ENCODE measurements at regions not wholly inside any gene's neighbourhood (a gene's known extent, or its start where the extent isn't known, plus 50 kb on each side); places are given as distances from the start of the nearest gene placed in this dataset.

- Histone ChIP-seq H3K4me1 (ENCODE audit: low read depth) (no peaks in the 10 kb centered on the region), H3K4me3 (no peak overlapping the region), H3K36me3 (no peaks in the 10 kb centered on the region), H3K27me3 (no peaks in the 10 kb centered on the region), H3K9me3 (ENCODE audit: low read depth) (no peaks in the 10 kb centered on the region), H3K27ac (no peak overlapping the region)
- no peak for TF ChIP-seq CTCF (IDR thresholded peaks at IDR 0.05; ENCODE audit: low read depth, low read length)
- DNase-seq (ENCODE audit: low read depth in 1 of 2, low spot score in 1 of 2) = no peak
Observed at GRCh38 chr1:2891923-2892448, 90.5 kb upstream of the TTC34 start.

DNA sequence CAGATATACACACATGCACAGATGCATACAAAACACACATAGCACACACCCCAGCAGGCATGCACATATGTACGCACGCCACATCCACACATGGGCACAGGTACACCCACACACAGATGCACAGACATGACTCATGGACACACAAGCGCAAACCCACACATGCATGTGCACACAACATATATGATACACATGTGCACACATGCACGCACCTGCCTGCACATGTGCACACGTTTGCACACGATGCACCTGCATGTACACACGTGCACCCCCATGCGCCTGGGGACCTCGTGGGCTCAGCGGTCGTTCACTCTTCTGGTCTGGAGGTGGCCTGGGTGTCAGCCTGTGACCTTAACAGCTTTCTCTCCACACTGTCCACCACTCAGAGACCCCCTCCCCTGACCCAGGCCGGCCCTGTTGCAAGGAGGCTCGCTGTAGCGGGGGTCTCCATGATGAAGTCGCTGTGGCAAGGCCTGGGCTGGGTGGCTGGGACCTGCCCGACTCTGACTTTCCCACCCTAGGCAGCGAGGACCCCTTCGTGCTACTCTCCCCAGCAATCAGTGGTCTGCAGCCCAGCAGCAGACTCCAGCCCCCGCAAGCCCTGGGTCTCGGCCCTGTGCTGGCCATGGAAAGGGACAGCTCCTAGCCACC lies 92.1 kb upstream of the TTC34 start:
- TF ChIP-seq CTCF (IDR thresholded peaks at IDR 0.05; ENCODE audit: low read depth, low read length) = no peak
- Histone ChIP-seq H3K4me3 (no peak overlapping the region), H3K27me3 (no peaks in the 10 kb centered on the region), H3K9me3 (ENCODE audit: low read depth) (no peaks in the 10 kb centered on the region), H3K27ac (no peak overlapping the region), H3K4me1 (ENCODE audit: low read depth) (no peaks in the 10 kb centered on the region), H3K36me3 (no peaks in the 10 kb centered on the region)
- DNase-seq (ENCODE audit: low read depth in 1 of 2, low spot score in 1 of 2) = no peak

DNA sequence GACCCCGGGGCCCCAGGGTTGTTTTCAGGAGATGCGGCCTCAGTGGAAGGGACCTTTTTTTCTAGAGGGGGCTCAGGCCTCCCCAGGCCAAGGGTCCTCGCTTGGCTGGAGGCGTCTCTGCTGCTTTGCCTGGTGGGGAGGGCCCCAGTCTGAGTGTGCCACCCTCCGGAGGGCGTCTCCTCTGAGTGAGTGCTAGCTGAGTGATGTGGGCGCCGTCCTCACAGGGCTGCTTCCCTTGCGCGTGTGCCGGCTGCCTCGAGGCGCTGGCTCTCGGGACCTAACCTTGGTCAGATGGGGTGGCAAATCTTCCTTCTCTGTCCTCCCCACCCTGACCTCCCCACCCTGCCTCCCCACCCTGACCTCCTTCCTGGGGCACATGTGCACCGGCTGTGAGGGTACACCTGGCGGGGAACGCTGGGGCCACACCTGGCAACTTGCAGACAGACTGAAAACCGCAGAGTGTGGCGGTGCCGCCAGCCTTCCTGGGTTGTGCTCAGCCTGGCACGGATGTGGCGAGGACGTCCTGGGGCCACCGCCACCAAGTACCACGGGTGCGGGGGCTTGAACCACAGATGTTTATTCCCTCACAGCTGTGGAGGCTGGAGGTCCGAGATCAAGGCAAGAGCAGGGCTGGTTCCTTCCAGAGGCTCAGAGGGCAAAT lies 93.0 kb upstream of the TTC34 start:
- DNase-seq (ENCODE audit: low read depth in 1 of 2, low spot score in 1 of 2) = no peak
- TF ChIP-seq CTCF (IDR thresholded peaks at IDR 0.05; ENCODE audit: low read depth, low read length) = no peak
- Histone ChIP-seq H3K27me3 (no peaks in the 10 kb centered on the region), H3K9me3 (ENCODE audit: low read depth) (no peaks in the 10 kb centered on the region), H3K4me1 (ENCODE audit: low read depth) (no peaks in the 10 kb centered on the region), H3K4me3 (no peak overlapping the region), H3K36me3 (no peaks in the 10 kb centered on the region), H3K27ac (no peak overlapping the region)

DNA sequence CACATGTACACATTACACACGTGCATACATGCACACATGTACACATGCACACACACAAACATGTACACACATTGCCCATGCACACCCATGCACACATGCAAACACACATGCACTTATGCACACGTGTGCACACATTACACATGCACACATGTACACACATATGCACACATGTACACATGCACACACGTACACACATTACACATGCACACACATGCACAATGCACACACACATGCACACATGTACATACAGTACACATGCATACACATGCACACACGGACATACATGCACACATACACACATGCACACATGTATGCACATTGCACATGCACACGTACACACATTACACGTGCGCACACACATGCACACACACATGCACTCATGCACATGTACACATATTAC lies 95.3 kb upstream of the TTC34 start:
- H3K27ac ChIP-seq = no peak overlapping the region
- H3K27me3 ChIP-seq = no peaks in the 10 kb centered on the region
- H3K36me3 ChIP-seq = no peaks in the 10 kb centered on the region
- no peaks in the 10 kb centered on the region for H3K4me1 ChIP-seq (ENCODE audit: low read depth)
- TF ChIP-seq CTCF (IDR thresholded peaks at IDR 0.05; ENCODE audit: low read depth, low read length) = no peak
- H3K9me3 ChIP-seq (ENCODE audit: low read depth) = no peaks in the 10 kb centered on the region
- no peak for DNase-seq (ENCODE audit: low read depth in 1 of 2, low spot score in 1 of 2)
- no peak overlapping the region for H3K4me3 ChIP-seq

DNA sequence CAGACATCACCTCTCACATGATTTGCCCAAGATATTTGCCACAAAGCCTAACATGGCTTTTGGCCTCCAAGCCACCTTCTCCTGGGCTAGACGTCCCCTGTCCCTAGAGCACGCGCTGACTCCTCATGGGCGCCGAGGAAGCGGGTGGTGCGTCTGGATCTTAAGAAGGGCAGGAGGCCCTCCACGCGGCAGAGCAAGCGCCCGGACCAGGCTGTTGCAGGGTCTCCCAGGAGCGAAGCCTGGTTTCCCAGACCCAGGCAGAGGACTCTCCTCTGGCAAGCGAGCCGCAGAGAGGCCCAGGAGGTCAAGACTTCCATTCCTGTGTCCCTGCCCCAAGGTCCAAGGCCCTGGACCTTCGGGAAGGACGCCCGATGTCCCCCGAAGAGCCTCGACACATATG lies 101.7 kb upstream of the TTC34 start:
- no peak for TF ChIP-seq CTCF (IDR thresholded peaks at IDR 0.05; ENCODE audit: low read depth, low read length)
- no peaks in the 10 kb centered on the region for H3K36me3 ChIP-seq
- H3K27ac ChIP-seq = no peak overlapping the region
- no peaks in the 10 kb centered on the region for H3K9me3 ChIP-seq (ENCODE audit: low read depth)
- H3K4me1 ChIP-seq (ENCODE audit: low read depth) = no peaks in the 10 kb centered on the region
- H3K4me3 ChIP-seq = no peak overlapping the region
- no peak for DNase-seq (ENCODE audit: low read depth in 1 of 2, low spot score in 1 of 2)
- H3K27me3 ChIP-seq = no peaks in the 10 kb centered on the region
